IMR-90 (cell line): ENCODE measurements at regions not wholly inside any gene's neighbourhood (a gene's known extent, or its start where the extent isn't known, plus 50 kb on each side); places are given as distances from the start of the nearest gene placed in this dataset.

Experiments
- ATAC-seq: fragments of 200-7000 bp; cut with Tn5 transposase; 2 replicates; pipeline ENCODE4 v1.9.1; 2020; ENCODE audit warnings: low read depth, mild to moderate bottlenecking, moderate library complexity
- BruUV-seq: library from RNA; stranded (reverse); fragments of 400-500 nt; replicated peaks from 2 replicates; lab custom pipeline; 2021; lab: Mats Ljungman, UMichigan
- CTCF ChIA-PET: fragments of 300-600 bp; formaldehyde crosslinking; extraction: SDS; loops from one replicate; lab custom pipeline; 2021; ENCODE audit warnings: antibody characterized with exemption; lab: Yijun Ruan, JAX
- POLR2A ChIA-PET: fragments of 300-600 bp; sonication (Branson Sonifier 250); formaldehyde crosslinking; loops from one replicate; lab custom pipeline; 2022; ENCODE audit warnings: antibody characterized with exemption; ENCODE audit not compliant: unreplicated experiment; lab: Charles Lee
- DNase-seq: peaks from one replicate; pipeline ENCODE4 v3.0.0; 2013
- H2AFZ ChIP-seq: replicated peaks from 2 replicates; pipeline ENCODE3; 2013; ENCODE audit warnings: low read length, mild to moderate bottlenecking; ENCODE audit not compliant: poor library complexity
- H2AK5ac ChIP-seq: 2 replicates; pipeline ENCODE4 v1.6.1; 2013; ENCODE audit warnings: low read depth, low read length, inconsistent platforms
- H2AK9ac ChIP-seq: replicated peaks from 2 replicates; pipeline ENCODE3; 2013; ENCODE audit warnings: mild to moderate bottlenecking, low read depth, low read length, moderate library complexity; ENCODE audit not compliant: poor library complexity
- H2BK120ac ChIP-seq: 2 replicates; pipeline ENCODE4 v1.6.1; 2013; ENCODE audit warnings: low read depth, low read length, inconsistent platforms
- H2BK15ac ChIP-seq: 3 replicates; pipeline ENCODE4 v1.6.1; 2013; ENCODE audit warnings: low read depth, low read length, inconsistent platforms
- H2BK20ac ChIP-seq: 2 replicates; pipeline ENCODE4 v1.6.1; 2013; ENCODE audit warnings: low read depth, mild to moderate bottlenecking, inconsistent platforms, low read length, moderate library complexity
- H2BK5ac ChIP-seq: 2 replicates; pipeline ENCODE4 v1.6.1; 2013; ENCODE audit warnings: mild to moderate bottlenecking, low read depth, low read length, inconsistent platforms; ENCODE audit not compliant: poor library complexity, severe bottlenecking
- H3K14ac ChIP-seq: replicated peaks from 2 replicates; pipeline ENCODE4 v1.6.1; 2013; ENCODE audit warnings: low read depth, low read length, inconsistent platforms
- H3K18ac ChIP-seq: 2 replicates; pipeline ENCODE4 v1.6.1; 2013; ENCODE audit warnings: low read depth, low read length, control low read depth
- H3K23ac ChIP-seq: 2 replicates; pipeline ENCODE4 v1.6.1; 2013; ENCODE audit warnings: low read depth, low read length, inconsistent platforms
- H3K27ac ChIP-seq: 2 replicates; pipeline ENCODE4 v1.5.1; 2013; ENCODE audit warnings: mild to moderate bottlenecking, control low read depth, low read length; ENCODE audit not compliant: insufficient read depth
- H3K27me3 ChIP-seq: 2 replicates; pipeline ENCODE4 v1.6.1; 2013; ENCODE audit warnings: low read length; ENCODE audit not compliant: control insufficient read depth, insufficient read depth
- H3K36me3 ChIP-seq: 2 replicates; pipeline ENCODE4 v1.6.1; 2013; ENCODE audit warnings: low read length, mixed read lengths; ENCODE audit not compliant: control insufficient read depth, insufficient read depth
- H3K4ac ChIP-seq: 2 replicates; pipeline ENCODE4 v1.6.1; 2013; ENCODE audit warnings: low read depth, low read length, inconsistent platforms
- H3K4me1 ChIP-seq: 2 replicates; pipeline ENCODE4 v1.6.1; 2013; ENCODE audit warnings: low read length, mixed read lengths; ENCODE audit not compliant: control insufficient read depth, insufficient read depth
- H3K4me2 ChIP-seq: 2 replicates; pipeline ENCODE4 v1.6.1; 2013; ENCODE audit warnings: low read depth, mild to moderate bottlenecking, control low read depth, low read length, moderate library complexity
- H3K4me3 ChIP-seq: 2 replicates; pipeline ENCODE4 v1.5.1; 2013; ENCODE audit warnings: low read depth, mild to moderate bottlenecking, control low read depth, low read length, moderate library complexity; ENCODE audit not compliant: insufficient read depth
- H3K56ac ChIP-seq: 2 replicates; pipeline ENCODE4 v1.6.1; 2013; ENCODE audit warnings: low read length, inconsistent platforms; ENCODE audit not compliant: insufficient read depth; ENCODE audit errors: extremely low read depth
- H3K79me1 ChIP-seq, 2 experiments: 2 replicates each; pipeline ENCODE4 v1.6.1; 2013; ENCODE audit warnings: low read length in 2 of 2, inconsistent platforms in 1 of 2, low read depth in 1 of 2
- H3K9ac ChIP-seq: 2 replicates; pipeline ENCODE4 v1.6.1; 2013; ENCODE audit warnings: low read depth, low read length, control low read depth
- H3K9me1 ChIP-seq: 2 replicates; pipeline ENCODE4 v1.6.1; 2013; ENCODE audit warnings: low read length, inconsistent platforms; ENCODE audit not compliant: insufficient read depth
- H3K9me3 ChIP-seq: 2 replicates; pipeline ENCODE4 v1.6.1; 2013; ENCODE audit warnings: low read length; ENCODE audit not compliant: control insufficient read depth, insufficient read depth
- H4K20me1 ChIP-seq: 2 replicates; pipeline ENCODE4 v1.6.1; 2013; ENCODE audit warnings: low read length, inconsistent platforms; ENCODE audit not compliant: insufficient read depth
- H4K5ac ChIP-seq: 2 replicates; pipeline ENCODE4 v1.6.1; 2013; ENCODE audit warnings: mild to moderate bottlenecking, low read depth, low read length, control low read depth
- H4K8ac ChIP-seq, 2 experiments: 2 replicates each; pipeline ENCODE4 v1.6.1; 2013; ENCODE audit warnings: low read depth in 2 of 2, low read length in 2 of 2, control low read depth in 1 of 2, inconsistent platforms in 1 of 2
- H4K91ac ChIP-seq: 2 replicates; pipeline ENCODE4 v1.6.1; 2013; ENCODE audit warnings: low read depth, low read length, inconsistent platforms; ENCODE audit not compliant: insufficient read depth
- BHLHE40 ChIP-seq: fragments of 150-350 bp; IDR thresholded peaks from 2 replicates; pipeline ENCODE4 v1.6.1; 2016; ENCODE audit warnings: mild to moderate bottlenecking, low read depth, low read length
- CHD1 ChIP-seq: IDR thresholded peaks from 2 replicates; pipeline ENCODE4 v1.6.1; 2012; ENCODE audit warnings: low read depth, low read length, improper control_type of control experiment
- MAZ ChIP-seq: IDR thresholded peaks from 2 replicates; pipeline ENCODE4 v1.6.1; 2012; ENCODE audit warnings: low read depth, mild to moderate bottlenecking, low read length, improper control_type of control experiment, moderate library complexity, borderline replicate concordance
- POLR2A ChIP-seq: IDR thresholded peaks from 2 replicates; pipeline ENCODE4 v1.6.1; 2012; ENCODE audit warnings: mild to moderate bottlenecking, low read depth, low read length
- RAD21 ChIP-seq: IDR thresholded peaks from 2 replicates; pipeline ENCODE4 v1.6.1; 2012; ENCODE audit warnings: low read length, improper control_type of control experiment
- RCOR1 ChIP-seq: IDR thresholded peaks from 2 replicates; pipeline ENCODE4 v1.6.1; 2012; ENCODE audit warnings: mild to moderate bottlenecking, low read length, improper control_type of control experiment; ENCODE audit not compliant: insufficient replicate concordance
- RFX5 ChIP-seq: IDR thresholded peaks from 2 replicates; pipeline ENCODE4 v1.8.0; 2012; ENCODE audit warnings: low read depth, mild to moderate bottlenecking, low read length, moderate library complexity
- SMC3 ChIP-seq: fragments of 150-350 bp; IDR thresholded peaks from 2 replicates; pipeline ENCODE4 v1.6.1; 2016; ENCODE audit warnings: low read depth, mild to moderate bottlenecking, antibody characterized with exemption, low read length, moderate library complexity
- WGBS, 2 experiments: methylation state at CpG; one replicate each; pipeline versions ENCODE4 v1.1.5 to v1.1.7; 2013; ENCODE audit warnings: missing lambda C conversion rate in 2 of 2; ENCODE audit not compliant: insufficient read length in 1 of 2; ENCODE audit errors: extremely low coverage in 2 of 2; 5-methylcytosine and 5-hydroxymethylcytosine counted together
- dilution Hi-C: fragments of 300-500 bp; cut with HindIII; formaldehyde crosslinking; loops from one replicate; pipeline ENCODE4 v1.14.3; 2018; ENCODE audit warnings: low sequenced_read_pairs; ENCODE audit not compliant: unreplicated experiment
- in situ Hi-C: fragments of 300-500 bp; cut with MboI; formaldehyde crosslinking; loops from 3 replicates; pipeline ENCODE4 v1.14.3; 2019; ENCODE audit warnings: low sequenced_read_pairs, inconsistent platforms, mixed read lengths
- intact Hi-C: fragments of 100-400 bp; cut with micrococcal nuclease; formaldehyde crosslinking; loops from 2 replicates; pipeline ENCODE4 v1.10.0; 2022
- TF ChIP-seq, protein P1 (sequence below): conservative IDR thresholded peaks from 2 replicates; pipeline ENCODE4 v1.5.1; 2012; ENCODE audit warnings: mild to moderate bottlenecking, low read depth, low read length, improper control_type of control experiment
- TF ChIP-seq, protein P2 (sequence below): fragments of 150-350 bp; IDR thresholded peaks from 2 replicates; pipeline ENCODE4 v1.6.1; 2016; ENCODE audit warnings: low read depth, mild to moderate bottlenecking, low read length, moderate library complexity, borderline replicate concordance
- TF ChIP-seq, protein P3 (sequence below): fragments of 150-350 bp; IDR thresholded peaks from 2 replicates; pipeline ENCODE4 v1.6.1; 2017; ENCODE audit warnings: mild to moderate bottlenecking, antibody characterized with exemption, low read length, low read depth

DNA sequence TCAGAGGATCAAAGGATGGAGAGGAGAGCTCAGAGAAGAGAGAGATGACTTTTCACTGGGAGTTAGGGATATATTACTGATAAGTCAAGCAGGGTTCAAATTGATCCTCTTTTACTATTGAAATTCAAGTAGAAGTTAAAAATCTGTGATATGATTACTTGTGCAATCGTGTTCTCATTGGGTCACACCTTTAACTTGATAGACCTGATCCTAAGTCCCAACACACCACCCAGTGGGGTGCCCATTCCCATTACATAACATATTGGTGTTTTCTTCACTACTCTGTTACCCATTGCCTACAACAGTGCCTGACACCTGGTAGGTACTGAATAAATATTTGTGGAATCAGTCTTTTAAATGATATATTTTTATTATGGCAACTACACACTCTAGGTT is 66.4 kb upstream of the PICALM start:
- no CpG with 5 or more reads among the region's 1 CpG for WGBS, 2 experiments

More for the DNA sequence above, 66.4 kb upstream of the PICALM start:
- no peak overlapping the region for H4K5ac ChIP-seq
- H3K9ac ChIP-seq, result no peak overlapping the region
- no peak overlapping the region for H3K4ac ChIP-seq
- no peaks in the 10 kb centered on the region for H3K79me1 ChIP-seq
- H3K56ac ChIP-seq, result no peak overlapping the region
- no peak overlapping the region for H3K4me2 ChIP-seq
- H2AK9ac ChIP-seq, result no peak overlapping the region
- H2BK5ac ChIP-seq, result no peak overlapping the region
- CTCF ChIA-PET, result no interaction called here
- peaks cover 4% of the 10 kb centered on the region for H3K4me1 ChIP-seq
- H2AK5ac ChIP-seq, result no peak overlapping the region
- no peak overlapping the region for H2BK15ac ChIP-seq
- in situ Hi-C loops (no loop called here), intact Hi-C loops (no loop called here), dilution Hi-C loops (no loop called here)
- H4K8ac ChIP-seq, result no peak overlapping the region
- no peak overlapping the region for H4K91ac ChIP-seq
- no peak overlapping the region for H2BK20ac ChIP-seq
- DNase-seq (no peak), ATAC-seq (no peak)
- no peak overlapping the region for H3K4me3 ChIP-seq
- H3K9me1 ChIP-seq, result peaks cover 3% of the 10 kb centered on the region; the same call in 1 of the 2 replicates
- BruUV-seq, result no TSS peak
- H4K20me1 ChIP-seq, result no peaks in the 10 kb centered on the region
- H3K14ac ChIP-seq, result no peak overlapping the region
- H3K36me3 ChIP-seq, result no peaks in the 10 kb centered on the region
- POLR2A ChIA-PET, result no interaction called here
- no peak overlapping the region for H2AFZ ChIP-seq
- TF ChIP-seq SMC3, result no peak
- TF ChIP-seq RCOR1, result no peak
- TF ChIP-seq CHD1, result no peak
- TF ChIP-seq BHLHE40, result no peak
- no peak for TF ChIP-seq RAD21
- TF ChIP-seq POLR2A, result no peak
- no peak for TF ChIP-seq RFX5
- TF ChIP-seq, protein P1, sequence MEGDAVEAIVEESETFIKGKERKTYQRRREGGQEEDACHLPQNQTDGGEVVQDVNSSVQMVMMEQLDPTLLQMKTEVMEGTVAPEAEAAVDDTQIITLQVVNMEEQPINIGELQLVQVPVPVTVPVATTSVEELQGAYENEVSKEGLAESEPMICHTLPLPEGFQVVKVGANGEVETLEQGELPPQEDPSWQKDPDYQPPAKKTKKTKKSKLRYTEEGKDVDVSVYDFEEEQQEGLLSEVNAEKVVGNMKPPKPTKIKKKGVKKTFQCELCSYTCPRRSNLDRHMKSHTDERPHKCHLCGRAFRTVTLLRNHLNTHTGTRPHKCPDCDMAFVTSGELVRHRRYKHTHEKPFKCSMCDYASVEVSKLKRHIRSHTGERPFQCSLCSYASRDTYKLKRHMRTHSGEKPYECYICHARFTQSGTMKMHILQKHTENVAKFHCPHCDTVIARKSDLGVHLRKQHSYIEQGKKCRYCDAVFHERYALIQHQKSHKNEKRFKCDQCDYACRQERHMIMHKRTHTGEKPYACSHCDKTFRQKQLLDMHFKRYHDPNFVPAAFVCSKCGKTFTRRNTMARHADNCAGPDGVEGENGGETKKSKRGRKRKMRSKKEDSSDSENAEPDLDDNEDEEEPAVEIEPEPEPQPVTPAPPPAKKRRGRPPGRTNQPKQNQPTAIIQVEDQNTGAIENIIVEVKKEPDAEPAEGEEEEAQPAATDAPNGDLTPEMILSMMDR, result no peak
- TF ChIP-seq, protein P2, sequence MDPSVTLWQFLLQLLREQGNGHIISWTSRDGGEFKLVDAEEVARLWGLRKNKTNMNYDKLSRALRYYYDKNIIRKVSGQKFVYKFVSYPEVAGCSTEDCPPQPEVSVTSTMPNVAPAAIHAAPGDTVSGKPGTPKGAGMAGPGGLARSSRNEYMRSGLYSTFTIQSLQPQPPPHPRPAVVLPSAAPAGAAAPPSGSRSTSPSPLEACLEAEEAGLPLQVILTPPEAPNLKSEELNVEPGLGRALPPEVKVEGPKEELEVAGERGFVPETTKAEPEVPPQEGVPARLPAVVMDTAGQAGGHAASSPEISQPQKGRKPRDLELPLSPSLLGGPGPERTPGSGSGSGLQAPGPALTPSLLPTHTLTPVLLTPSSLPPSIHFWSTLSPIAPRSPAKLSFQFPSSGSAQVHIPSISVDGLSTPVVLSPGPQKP, result no peak
- TF ChIP-seq MAZ, result no peak
- TF ChIP-seq, protein P3, sequence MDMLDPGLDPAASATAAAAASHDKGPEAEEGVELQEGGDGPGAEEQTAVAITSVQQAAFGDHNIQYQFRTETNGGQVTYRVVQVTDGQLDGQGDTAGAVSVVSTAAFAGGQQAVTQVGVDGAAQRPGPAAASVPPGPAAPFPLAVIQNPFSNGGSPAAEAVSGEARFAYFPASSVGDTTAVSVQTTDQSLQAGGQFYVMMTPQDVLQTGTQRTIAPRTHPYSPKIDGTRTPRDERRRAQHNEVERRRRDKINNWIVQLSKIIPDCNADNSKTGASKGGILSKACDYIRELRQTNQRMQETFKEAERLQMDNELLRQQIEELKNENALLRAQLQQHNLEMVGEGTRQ, result no peak
- no peak overlapping the region for H3K27ac ChIP-seq
- no peak overlapping the region for H2BK120ac ChIP-seq
- no peaks in the 10 kb centered on the region for H3K27me3 ChIP-seq
- H3K23ac ChIP-seq, result no peak overlapping the region
- no peaks in the 10 kb centered on the region for H3K9me3 ChIP-seq
- no peak overlapping the region for H3K18ac ChIP-seq
